ENCODE measurements at regions not wholly inside any gene's neighbourhood (a gene's known extent, or its start where the extent isn't known, plus 50 kb on each side); places are given as distances from the start of the nearest gene placed in this dataset.

- TF ChIP-seq CTCF (IDR thresholded peaks at IDR 0.05 in 4 of 5, conservative IDR thresholded peaks at IDR 0.05 in 1 of 5) (no peak), POLR2A (IDR thresholded peaks at IDR 0.05) (no peak)
Measured at GRCh38 chr5:167259806-167260205, 1031.6 kb upstream of the WWC1 start.

Data from gastrocnemius medialis (tissue), 4 donors.